ENCODE measurements at regions not wholly inside any gene's neighbourhood (a gene's known extent, or its start where the extent isn't known, plus 50 kb on each side); places are given as distances from the start of the nearest gene placed in this dataset.

DNA sequence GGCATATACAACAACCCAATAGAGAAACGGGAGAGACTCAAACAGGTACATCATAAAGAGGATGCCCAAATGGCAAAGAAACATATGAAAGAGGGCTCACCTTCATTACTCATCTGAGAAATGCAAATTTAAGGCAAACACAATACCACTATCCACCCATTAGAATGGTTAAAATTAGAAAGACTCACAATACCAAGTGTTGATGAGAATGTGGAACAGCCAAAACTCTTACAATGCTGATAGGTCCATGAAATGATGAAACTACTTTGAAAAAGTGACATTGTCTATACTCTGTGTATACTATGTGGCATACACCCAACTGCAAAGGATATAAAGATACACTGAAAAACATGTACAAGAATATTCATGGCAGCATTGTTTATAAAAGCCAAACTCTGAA, 96.2 kb upstream of the TSHZ3 start:
- POLR2A ChIA-PET, result no interaction called here
- H3K27me3 ChIP-seq (ENCODE audit: control insufficient read depth, insufficient read depth, low read length), result peaks cover 3% of the 10 kb centered on the region
- H3K9me3 ChIP-seq (ENCODE audit: control insufficient read depth, insufficient read depth, low read length), result peaks cover 3% of the 10 kb centered on the region; the same call in 1 of the 2 replicates
- CTCF ChIA-PET, result no interaction called here
- H3K27ac ChIP-seq (ENCODE audit: low read depth, low read length), result no peak overlapping the region
- TF ChIP-seq CTCF (IDR thresholded peaks at IDR 0.05; ENCODE audit: low read depth, low read length), result no peak
- no peak for DNase-seq (ENCODE audit: low read depth, low spot score)
- H3K4me3 ChIP-seq (ENCODE audit: low read depth, low read length), result no peak overlapping the region

- peak; percentile 89 for DNase-seq (ENCODE audit: low read depth, low spot score)
- Histone ChIP-seq H3K9me3 (ENCODE audit: control insufficient read depth, insufficient read depth, low read length) (peaks cover 3% of the 10 kb centered on the region; the same call in 1 of the 2 replicates), H3K27me3 (ENCODE audit: control insufficient read depth, insufficient read depth, low read length) (no peaks in the 10 kb centered on the region), H3K4me3 (ENCODE audit: low read depth, low read length) (no peak overlapping the region), H3K27ac (ENCODE audit: low read depth, low read length) (peak overlapping the region; percentile 55)
- TF ChIP-seq CTCF (IDR thresholded peaks at IDR 0.05; ENCODE audit: low read depth, low read length), result 0 out of 2 replicates have a peak, but pooled peaks have one; percentile 12
- ChIA-PET POLR2A (interaction anchor here (0.7 to 1.8 kb wide), 4 partner anchors 23 to 119 kb away, joined by 3 to 5 read pairs (median 4); no protein-coding TSS in a partner anchor), CTCF (interaction anchor here (1.0 to 1.1 kb wide), 2 partner anchors 13 to 71 kb away, joined by 3 read pairs; no protein-coding TSS in a partner anchor)
Measured at GRCh38 chr19:31448221-31448657, 99.0 kb upstream of the TSHZ3 start.

- no peak for DNase-seq (ENCODE audit: low read depth, low spot score)
- TF ChIP-seq CTCF (IDR thresholded peaks at IDR 0.05; ENCODE audit: low read depth, low read length), result no peak
- H3K4me3 ChIP-seq (ENCODE audit: low read depth, low read length), result no peak overlapping the region
- H3K27ac ChIP-seq (ENCODE audit: low read depth, low read length), result no peak overlapping the region
- peaks cover 3% of the 10 kb centered on the region; the same call in 1 of the 2 replicates for H3K9me3 ChIP-seq (ENCODE audit: control insufficient read depth, insufficient read depth, low read length)
- ChIA-PET CTCF (interaction anchor here (0.7 kb wide), 1 partner anchor 11 kb away, joined by 5 read pairs; no protein-coding TSS in a partner anchor), POLR2A (interaction anchor here (1.8 kb wide), 1 partner anchor 71 kb away, joined by 5 read pairs; no protein-coding TSS in a partner anchor)
- H3K27me3 ChIP-seq (ENCODE audit: control insufficient read depth, insufficient read depth, low read length), result no peaks in the 10 kb centered on the region
Measured at GRCh38 chr19:31449379-31449778, 100.1 kb upstream of the TSHZ3 start.

- H3K27ac ChIP-seq (ENCODE audit: low read depth, low read length), result no peak overlapping the region
- DNase-seq (ENCODE audit: low read depth, low spot score), result no peak
- POLR2A ChIA-PET, result no interaction called here
- peaks cover 3% of the 10 kb centered on the region; the same call in 1 of the 2 replicates for H3K9me3 ChIP-seq (ENCODE audit: control insufficient read depth, insufficient read depth, low read length)
- no peaks in the 10 kb centered on the region for H3K27me3 ChIP-seq (ENCODE audit: control insufficient read depth, insufficient read depth, low read length)
- no peak overlapping the region for H3K4me3 ChIP-seq (ENCODE audit: low read depth, low read length)
- CTCF ChIA-PET, result no interaction called here
- no peak for TF ChIP-seq CTCF (IDR thresholded peaks at IDR 0.05; ENCODE audit: low read depth, low read length)
Measured at GRCh38 chr19:31450696-31451095, 101.5 kb upstream of the TSHZ3 start.

DNA sequence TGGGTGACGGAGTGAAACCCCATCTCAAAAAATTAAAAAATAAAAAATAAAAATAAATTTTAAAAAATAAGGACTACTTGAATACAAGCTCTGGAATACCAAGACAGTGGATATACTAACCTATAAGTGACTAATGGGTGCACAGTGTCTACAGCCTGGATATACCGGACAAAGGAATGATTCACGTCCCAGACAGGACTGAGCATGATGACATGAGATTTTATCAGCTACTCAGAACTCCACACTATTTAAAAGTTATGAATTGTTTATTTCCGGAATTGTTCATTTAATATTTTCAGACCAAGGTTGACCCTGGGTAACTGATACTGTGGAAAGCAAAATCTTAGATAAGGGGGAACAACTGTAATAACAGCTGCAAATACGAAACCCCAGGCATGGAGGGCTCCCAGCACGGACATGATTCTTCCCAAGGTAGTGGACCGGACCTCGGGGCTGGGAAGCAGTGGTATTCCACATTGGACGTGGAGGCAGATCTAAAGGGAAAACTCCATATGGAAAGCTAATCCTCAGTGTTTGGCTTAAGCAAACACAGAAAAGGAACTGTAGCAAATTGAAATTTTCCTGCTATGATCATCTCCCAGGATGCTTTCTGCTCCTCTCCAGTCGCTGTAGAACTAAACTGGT, 102.6 kb upstream of the TSHZ3 start:
- ChIA-PET CTCF (interaction anchor here (0.7 kb wide), 1 partner anchor 768 kb away, joined by 4 read pairs; no protein-coding TSS in a partner anchor), POLR2A (no interaction called here)
- H3K9me3 ChIP-seq (ENCODE audit: control insufficient read depth, insufficient read depth, low read length), result peaks cover 3% of the 10 kb centered on the region; the same call in 1 of the 2 replicates
- no peak overlapping the region for H3K4me3 ChIP-seq (ENCODE audit: low read depth, low read length)
- no peak for TF ChIP-seq CTCF (IDR thresholded peaks at IDR 0.05; ENCODE audit: low read depth, low read length)
- DNase-seq (ENCODE audit: low read depth, low spot score), result no peak
- no peak overlapping the region for H3K27ac ChIP-seq (ENCODE audit: low read depth, low read length)
- H3K27me3 ChIP-seq (ENCODE audit: control insufficient read depth, insufficient read depth, low read length), result no peaks in the 10 kb centered on the region

All from AG04450 (cell line).